GM18502 (cell line): ENCODE measurements at regions not wholly inside any gene's neighbourhood (a gene's known extent, or its start where the extent isn't known, plus 50 kb on each side); places are given as distances from the start of the nearest gene placed in this dataset.
A peak's percentile ranks its signal among the peaks of the same experiment; 100 is the strongest.

ENCODE experiments used
- ATAC-seq: cut with Tn5 transposase; IDR thresholded peaks from one replicate; pipeline ENCODE4 v1.9.1; 2021; ENCODE audit warnings: mild to moderate bottlenecking; ENCODE audit not compliant: unreplicated experiment, poor library complexity

GRCh38 chr3:24958910-24959447 lies 464.3 kb upstream of the THRB start:
- no peak for ATAC-seq

DNA sequence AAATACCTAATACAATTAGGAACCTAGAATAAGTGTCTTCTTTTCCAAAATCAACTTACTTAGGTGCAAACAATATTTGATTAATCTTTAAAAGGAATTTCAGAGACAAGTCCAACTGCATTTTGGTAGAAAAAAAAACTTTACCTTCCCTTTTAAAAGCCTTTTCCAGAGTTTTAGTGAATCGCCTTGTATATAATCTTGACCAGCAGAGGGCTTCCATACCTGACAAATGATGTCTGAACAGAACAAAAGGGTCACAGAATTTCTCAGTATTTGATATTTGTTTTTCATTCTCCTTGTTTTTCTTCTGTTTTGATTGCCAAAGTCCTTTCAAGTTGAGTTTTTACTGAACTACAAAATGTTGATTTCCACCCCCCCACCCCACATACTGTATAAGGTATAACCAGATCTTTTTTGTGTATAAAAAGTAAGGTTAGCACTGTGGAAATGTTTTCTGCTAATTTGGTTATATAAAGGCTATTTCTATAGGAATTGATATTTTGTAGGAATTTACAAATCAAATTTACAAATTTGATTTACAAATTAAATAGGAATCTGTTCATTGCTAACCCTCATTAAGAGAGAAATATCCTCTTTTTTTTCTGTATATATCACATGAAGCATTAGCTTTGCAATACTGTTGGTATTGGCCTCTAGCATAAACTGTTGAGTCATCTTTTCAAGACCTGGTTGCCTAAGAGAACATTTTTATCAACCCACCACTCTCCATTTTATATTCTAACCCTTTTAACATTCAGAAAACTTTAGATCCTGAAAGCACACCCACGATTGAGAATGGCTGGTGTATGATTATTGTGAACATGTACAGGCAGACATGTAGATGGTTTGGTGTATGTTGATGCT lies 464.1 kb upstream of the RARB start:
- no peak for ATAC-seq

DNA sequence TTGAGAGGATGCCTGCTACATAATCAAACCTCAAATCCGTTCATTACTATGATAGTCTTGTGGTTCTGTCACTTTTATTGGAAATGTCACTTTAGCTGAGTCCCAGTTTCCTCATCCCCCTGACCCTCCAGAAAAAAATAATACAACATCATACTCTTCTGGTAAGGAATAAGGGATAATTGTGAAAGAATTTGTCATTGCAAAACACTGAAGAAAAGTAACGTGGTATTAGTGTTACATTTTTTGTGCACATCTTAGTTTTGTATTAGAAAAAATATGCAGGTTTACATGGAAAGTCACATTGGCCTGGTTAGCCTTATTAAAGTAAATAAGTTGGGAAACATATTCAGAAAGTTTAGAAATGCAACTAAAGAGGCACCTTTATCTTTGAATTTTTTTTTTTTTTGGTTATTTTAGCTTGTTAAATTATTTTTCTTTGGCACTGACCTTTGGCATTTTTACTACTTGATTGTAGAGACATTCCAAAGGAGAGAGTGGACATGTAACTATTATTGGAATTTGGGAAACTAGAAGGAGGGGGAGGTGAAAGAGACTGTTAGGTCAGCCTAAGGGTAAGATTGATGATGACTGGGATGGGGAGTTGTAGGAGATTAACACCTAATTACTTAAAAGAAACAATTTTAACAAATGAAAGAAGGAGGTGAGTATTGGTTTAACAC lies 462.2 kb upstream of the RARB start:
- ATAC-seq, result no peak

- no peak for ATAC-seq
Measured at GRCh38 chr3:24968036-24968435, 460.0 kb upstream of the RARB start.

- ATAC-seq, result no peak
Measured at GRCh38 chr3:24972491-24972890, 455.6 kb upstream of the RARB start.

GRCh38 chr3:24981309-24981708 lies 446.8 kb upstream of the RARB start:
- no peak for ATAC-seq

DNA sequence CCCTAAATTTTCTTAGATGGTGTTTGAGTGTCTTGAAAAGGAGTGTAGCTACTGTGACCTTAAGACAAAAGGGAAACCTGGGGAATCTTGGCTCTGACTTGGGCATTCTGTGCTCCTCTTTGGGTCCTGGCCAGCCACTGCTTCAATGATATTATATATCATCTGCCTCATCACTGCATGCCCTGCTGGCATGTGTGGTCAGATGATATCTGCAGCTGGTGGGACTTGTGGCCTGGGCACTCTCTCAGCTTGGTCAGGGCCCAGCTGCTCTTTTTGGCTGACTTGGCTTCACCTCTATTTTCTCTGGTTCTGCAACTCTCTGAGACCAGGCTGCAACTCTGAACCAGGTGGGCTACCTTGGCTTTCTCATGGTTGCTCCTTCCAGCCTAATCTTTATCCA lies 446.1 kb upstream of the RARB start:
- ATAC-seq, result no peak

DNA sequence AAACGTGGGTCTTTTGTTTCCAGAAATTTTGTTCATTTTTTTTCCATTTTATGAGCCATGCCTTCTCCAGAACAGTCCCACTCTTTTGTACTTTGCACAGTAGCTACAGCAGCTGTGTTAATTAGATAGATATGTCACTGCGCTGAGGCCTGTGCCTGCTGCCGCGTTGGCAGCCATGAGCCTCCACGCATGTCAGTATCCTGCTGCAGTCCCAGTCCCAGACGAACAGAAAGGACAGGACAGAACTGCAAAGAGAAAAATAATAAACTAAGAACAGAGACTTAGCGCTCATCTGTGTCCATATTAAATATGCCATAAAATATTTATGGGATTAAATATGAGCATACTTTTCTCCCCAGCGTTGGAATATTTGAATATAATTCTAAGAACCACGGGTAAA lies 442.4 kb upstream of the RARB start:
- no peak for ATAC-seq

- ATAC-seq, result no peak
Measured at GRCh38 chr3:24986612-24987011, 441.5 kb upstream of the RARB start.

GRCh38 chr3:24999357-24999756 lies 428.7 kb upstream of the RARB start:
- ATAC-seq, result no peak

DNA sequence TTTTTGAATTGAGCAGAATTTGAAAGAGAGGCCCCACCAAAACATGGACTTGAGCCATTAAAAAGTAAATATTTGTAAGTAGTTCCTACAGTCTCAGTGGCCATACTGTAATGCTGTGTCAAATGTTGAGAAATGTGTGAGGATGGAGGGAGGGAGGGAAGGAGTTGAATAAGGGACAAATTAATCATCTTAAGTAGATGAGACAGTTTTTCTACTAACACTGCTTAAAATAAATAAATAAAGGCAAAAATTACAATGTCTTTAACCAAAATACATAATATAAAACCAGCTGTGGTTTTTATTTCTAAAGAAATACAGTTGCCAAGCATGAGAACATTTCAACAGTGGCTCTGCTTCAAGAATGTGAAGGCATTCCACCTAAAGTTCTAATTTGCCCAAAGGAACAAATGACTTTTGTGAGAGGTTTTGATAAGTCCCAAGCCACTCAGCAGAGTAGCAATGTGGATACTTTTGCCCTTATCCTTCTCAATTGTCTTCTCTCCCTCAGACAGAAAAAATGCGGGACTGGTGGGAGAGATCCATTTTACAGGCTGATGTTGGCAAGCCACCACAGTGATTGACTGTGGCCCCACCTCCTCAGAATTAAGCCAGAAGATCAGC lies 427.0 kb upstream of the RARB start:
- ATAC-seq, result no peak

- ATAC-seq, result no peak
Measured at GRCh38 chr3:25002052-25002451, 426.0 kb upstream of the RARB start.

DNA sequence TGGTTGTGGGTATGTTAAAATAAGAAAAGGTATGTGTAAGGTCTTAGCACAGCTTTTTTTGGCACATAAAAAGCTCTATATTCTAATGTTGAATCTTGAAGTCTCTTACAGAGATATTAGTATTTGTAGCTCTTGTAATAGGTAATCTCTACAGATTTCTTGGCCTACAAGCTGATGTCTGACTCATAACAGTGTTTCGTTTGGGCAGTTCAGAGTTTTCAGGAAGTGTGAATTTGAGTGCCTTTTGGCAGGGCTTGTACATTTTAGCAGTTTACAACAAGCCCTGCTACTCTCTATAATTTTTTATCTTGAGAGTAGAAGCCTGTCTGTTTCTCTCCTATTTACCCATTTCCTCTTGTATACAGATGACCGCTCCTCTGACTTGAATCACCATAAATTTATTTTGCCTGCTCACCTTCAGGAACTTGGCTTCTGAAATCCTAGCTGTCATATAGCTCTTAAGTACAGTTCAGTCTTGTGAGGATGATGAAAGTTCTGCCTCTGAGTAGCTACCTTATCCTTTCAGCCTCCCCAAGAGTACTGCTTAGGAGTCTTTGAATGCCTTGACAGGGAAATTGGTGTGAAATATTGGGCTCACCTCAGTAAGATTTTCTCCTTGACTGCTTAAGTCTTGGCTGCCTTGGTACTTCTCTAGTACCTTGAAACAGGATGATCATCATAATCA lies 419.9 kb upstream of the RARB start:
- peak; percentile 98 for ATAC-seq

DNA sequence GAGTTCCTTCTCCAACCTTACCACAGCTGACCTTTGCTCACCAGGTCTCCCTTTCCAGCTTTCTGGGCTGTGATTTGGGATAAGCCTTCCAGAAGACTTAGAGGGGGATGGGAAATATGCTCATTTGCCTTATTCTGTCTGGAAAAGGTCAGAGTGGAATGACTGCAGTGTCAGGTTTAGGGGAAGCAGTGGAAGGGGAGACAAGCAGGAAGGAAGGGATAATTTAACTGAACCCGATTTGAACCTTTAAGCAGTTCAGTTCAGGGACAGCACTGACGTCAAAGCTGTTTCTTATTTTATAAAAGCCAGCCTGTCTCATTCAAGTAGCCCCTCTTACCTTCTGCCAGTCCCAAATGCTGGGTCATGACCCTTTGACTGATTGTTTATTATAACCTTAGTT lies 418.4 kb upstream of the RARB start:
- ATAC-seq, result no peak

- no peak for ATAC-seq
Measured at GRCh38 chr3:25015599-25015998, 412.5 kb upstream of the RARB start.

DNA sequence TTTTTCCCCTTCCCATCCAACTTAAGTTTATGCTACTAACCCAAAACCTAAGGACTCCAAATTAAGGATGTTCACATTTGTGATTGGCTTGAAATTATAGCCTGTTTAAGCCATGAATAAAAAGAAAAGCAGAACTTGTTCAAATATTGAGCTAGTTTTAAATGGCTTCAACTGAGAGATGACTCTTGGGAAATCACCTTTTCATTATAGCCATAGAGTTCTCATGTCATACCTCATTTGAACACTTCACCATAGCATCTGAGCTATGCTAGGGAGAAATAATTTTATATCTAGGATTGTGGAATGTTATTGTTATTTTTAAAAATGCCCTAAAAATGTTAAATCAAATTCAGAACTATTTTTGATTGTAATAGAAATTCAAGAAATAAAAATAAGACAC lies 409.2 kb upstream of the RARB start:
- no peak for ATAC-seq

- no peak for ATAC-seq
Measured at GRCh38 chr3:25019506-25019905, 408.6 kb upstream of the RARB start.

DNA sequence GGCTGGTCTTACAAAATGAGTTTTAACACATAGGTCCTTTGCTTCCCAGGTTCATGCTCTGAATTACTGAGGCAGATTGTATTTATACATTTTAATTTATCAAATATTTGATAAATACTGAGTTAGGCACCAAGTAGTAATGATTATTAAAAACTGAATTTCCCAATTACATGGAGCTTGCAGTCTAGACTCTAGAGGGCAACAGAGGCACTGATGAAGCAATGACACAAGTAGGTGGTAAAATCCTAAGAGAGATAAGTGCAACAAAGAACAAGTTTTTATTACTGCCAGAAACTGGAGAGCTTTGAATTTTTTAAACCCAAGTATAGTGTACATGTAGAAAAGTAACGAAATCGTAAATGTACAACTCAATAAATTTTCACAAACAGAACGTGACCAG lies 406.2 kb upstream of the RARB start:
- no peak for ATAC-seq

DNA sequence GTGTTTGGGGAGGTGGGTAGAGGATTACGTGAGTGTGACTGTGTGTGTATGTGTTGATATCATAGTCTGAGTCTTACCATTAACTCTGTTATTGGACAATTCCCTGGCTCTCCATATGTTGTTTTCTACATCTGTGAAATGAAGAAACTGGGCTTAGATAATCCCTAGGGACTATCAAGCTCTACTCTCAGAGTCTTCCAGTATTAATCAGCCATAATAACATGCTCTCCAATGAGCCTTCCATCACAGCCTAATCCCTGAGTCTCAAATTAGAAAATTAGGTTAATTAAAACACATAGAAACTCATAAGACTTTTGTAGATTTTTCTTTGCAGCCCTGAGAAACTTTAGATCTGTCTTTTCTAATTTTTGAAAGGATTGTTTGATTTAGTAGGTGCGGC lies 404.2 kb upstream of the RARB start:
- no peak for ATAC-seq

DNA sequence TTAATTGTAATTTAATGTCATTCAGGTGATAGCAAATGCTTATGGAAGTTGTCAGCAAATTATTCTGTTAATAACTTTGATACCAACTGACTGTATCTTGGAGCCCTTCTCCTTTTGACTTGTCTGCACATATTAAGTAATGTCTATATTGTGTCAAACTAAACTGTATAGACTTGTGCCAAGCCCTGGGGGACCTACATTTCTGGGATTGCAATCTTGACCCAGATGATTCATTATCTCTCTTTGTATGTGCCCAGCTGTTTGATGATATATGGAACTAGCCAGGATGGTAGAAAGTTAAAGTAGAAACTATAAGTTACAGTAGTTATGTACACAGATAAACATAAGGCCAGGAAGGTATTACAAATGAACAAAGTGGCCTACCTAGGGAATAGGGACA lies 402.8 kb upstream of the RARB start:
- no peak for ATAC-seq

- no peak for ATAC-seq
Measured at GRCh38 chr3:25027650-25028049, 400.4 kb upstream of the RARB start.
